ENCODE measurements at regions not wholly inside any gene's neighbourhood (a gene's known extent, or its start where the extent isn't known, plus 50 kb on each side); places are given as distances from the start of the nearest gene placed in this dataset.

GRCh38 chr2:121101093-121101715, 183.8 kb downstream of the TFCP2L1 start:
- Histone ChIP-seq H4K20me1 (ENCODE audit: insufficient read depth) (no peaks in the 10 kb centered on the region), H2AFZ (ENCODE audit: low read depth, low read length, poor library complexity, severe bottlenecking) (no peak overlapping the region), H3K27me3 (ENCODE audit: insufficient read depth, low read length) (peaks cover 18% of the 10 kb centered on the region), H3K27ac (ENCODE audit: low read depth, low read length) (no peak overlapping the region), H3K4me3 (replicated peaks in 1 of 2; ENCODE audit: low read depth in 1 of 2, low read length in 2 of 2) (no peak overlapping the region), H3K9me2 (ENCODE audit: insufficient read depth) (no peaks in the 10 kb centered on the region), H3K36me3 (ENCODE audit: control insufficient read depth in 1 of 2, insufficient read depth in 2 of 2, low read length in 2 of 2) (no peaks in the 10 kb centered on the region), H3K4me2 (ENCODE audit: low read length) (no peak overlapping the region), H3K9ac (ENCODE audit: low read length) (no peak overlapping the region), H3K79me2 (ENCODE audit: insufficient read depth, low read length) (no peaks in the 10 kb centered on the region), H3K4me1 (ENCODE audit: control insufficient read depth in 1 of 2, insufficient read depth in 2 of 2, low read length in 2 of 2) (no peaks in the 10 kb centered on the region), H3K9me3 (ENCODE audit: control insufficient read depth in 1 of 2, insufficient read depth in 1 of 2, low read depth in 1 of 2, low read length in 2 of 2) (no peaks in the 10 kb centered on the region)
- no peak for TF ChIP-seq SRF (IDR thresholded peaks at IDR 0.05; ENCODE audit: low read depth)
- TF ChIP-seq CTCF (IDR thresholded peaks at IDR 0.05 in 2 of 3, conservative IDR thresholded peaks at IDR 0.05 in 1 of 3; ENCODE audit: borderline replicate concordance in 1 of 3, insufficient read depth in 1 of 3, low read depth in 2 of 3, low read length in 2 of 3) = no peak
- TF ChIP-seq EZH2 (IDR thresholded peaks at IDR 0.05) = no peak
- no peak for TF ChIP-seq ZFX (IDR thresholded peaks at IDR 0.05)
- no peak for TF ChIP-seq SIN3A (IDR thresholded peaks at IDR 0.05; ENCODE audit: low read depth)
- no peak for TF ChIP-seq CEBPB (IDR thresholded peaks at IDR 0.05; ENCODE audit: low read depth)
- no peak for TF ChIP-seq RAD21 (IDR thresholded peaks at IDR 0.05; ENCODE audit: low read depth)
- TF ChIP-seq EGR1 (IDR thresholded peaks at IDR 0.05; ENCODE audit: low read depth) = no peak
- TF ChIP-seq EZH2phosphoT487 (IDR thresholded peaks at IDR 0.05; ENCODE audit: borderline replicate concordance) = no peak
- TF ChIP-seq CBX3 (IDR thresholded peaks at IDR 0.05; ENCODE audit: low read depth) = no peak
- no peak for TF ChIP-seq JUND (IDR thresholded peaks at IDR 0.05)
- no peak for TF ChIP-seq ATF3 (IDR thresholded peaks at IDR 0.05)
- no peak for TF ChIP-seq POLR2A (IDR thresholded peaks at IDR 0.05; ENCODE audit: borderline replicate concordance, extremely low read depth, insufficient read depth, insufficient read length)
- no peak for TF ChIP-seq YY1 (IDR thresholded peaks at IDR 0.05; ENCODE audit: extremely low read depth, insufficient replicate concordance, low read depth, low read length)
- TF ChIP-seq ZNF274 (IDR thresholded peaks at IDR 0.05; ENCODE audit: low read depth, low read length) = no peak
- TF ChIP-seq ELF1 (IDR thresholded peaks at IDR 0.05; ENCODE audit: borderline replicate concordance, low read depth) = no peak
- no peak for TF ChIP-seq POLR2AphosphoS5 (IDR thresholded peaks at IDR 0.05; ENCODE audit: low read depth, low read length)
- no TSS peak for BruUV-seq (replicated peaks)
- RAD21 ChIA-PET (ENCODE audit: low non-redundant PET in 1 of 2, low total read pairs in 2 of 2, uncharacterized antibody in 2 of 2, unreplicated experiment in 2 of 2) = no interaction called here
- ATAC-seq (no peak), DNase-seq (ENCODE audit: low read depth, low spot score) (no peak)
- CTCF ChIA-PET = interaction anchor here (1.3 to 1.6 kb wide), 2 partner anchors 28 to 255 kb away, joined by 5 to 6 read pairs; no protein-coding TSS in a partner anchor
- POLR2A ChIA-PET = interaction anchor here (1.4 kb wide), 1 partner anchor 27 kb away, joined by 4 read pairs; no protein-coding TSS in a partner anchor
- intact Hi-C loops (cut with micrococcal nuclease) = no loop called here
